CD4-positive, alpha-beta T cell treated with Interferon gamma for 1 hour (primary cell): ENCODE measurements at regions not wholly inside any gene's neighbourhood (a gene's known extent, or its start where the extent isn't known, plus 50 kb on each side); places are given as distances from the start of the nearest gene placed in this dataset.
"Not testable (repeated sequence)": the region's sequence is repeated elsewhere in the genome, so short reads cannot be mapped to it uniquely, and the experiment has no call there.

Experiments
- DNase-seq: peaks from one replicate; pipeline ENCODE4 v3.0.0-alpha.2; 2020

DNA sequence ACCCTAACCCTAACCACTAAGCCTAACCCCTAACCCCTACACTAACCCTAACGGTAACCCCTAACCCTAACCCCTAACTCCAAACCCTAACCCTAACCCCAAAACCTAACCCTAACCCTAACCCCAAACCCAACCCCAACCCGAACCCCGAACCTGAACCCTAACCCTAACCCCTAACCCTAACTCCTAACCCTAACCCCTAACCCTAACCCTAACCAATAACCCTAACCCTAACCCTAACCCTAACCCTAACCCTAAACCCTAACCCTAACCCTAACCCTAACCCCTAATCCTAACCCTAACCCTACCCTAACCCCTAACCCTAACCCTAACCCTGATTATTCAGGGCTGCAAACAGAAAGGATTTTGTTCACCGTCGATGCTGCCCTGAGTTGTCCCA lies 144.6 kb upstream of the DUSP22 start:
- DNase-seq: not testable (repeated sequence)

DNA sequence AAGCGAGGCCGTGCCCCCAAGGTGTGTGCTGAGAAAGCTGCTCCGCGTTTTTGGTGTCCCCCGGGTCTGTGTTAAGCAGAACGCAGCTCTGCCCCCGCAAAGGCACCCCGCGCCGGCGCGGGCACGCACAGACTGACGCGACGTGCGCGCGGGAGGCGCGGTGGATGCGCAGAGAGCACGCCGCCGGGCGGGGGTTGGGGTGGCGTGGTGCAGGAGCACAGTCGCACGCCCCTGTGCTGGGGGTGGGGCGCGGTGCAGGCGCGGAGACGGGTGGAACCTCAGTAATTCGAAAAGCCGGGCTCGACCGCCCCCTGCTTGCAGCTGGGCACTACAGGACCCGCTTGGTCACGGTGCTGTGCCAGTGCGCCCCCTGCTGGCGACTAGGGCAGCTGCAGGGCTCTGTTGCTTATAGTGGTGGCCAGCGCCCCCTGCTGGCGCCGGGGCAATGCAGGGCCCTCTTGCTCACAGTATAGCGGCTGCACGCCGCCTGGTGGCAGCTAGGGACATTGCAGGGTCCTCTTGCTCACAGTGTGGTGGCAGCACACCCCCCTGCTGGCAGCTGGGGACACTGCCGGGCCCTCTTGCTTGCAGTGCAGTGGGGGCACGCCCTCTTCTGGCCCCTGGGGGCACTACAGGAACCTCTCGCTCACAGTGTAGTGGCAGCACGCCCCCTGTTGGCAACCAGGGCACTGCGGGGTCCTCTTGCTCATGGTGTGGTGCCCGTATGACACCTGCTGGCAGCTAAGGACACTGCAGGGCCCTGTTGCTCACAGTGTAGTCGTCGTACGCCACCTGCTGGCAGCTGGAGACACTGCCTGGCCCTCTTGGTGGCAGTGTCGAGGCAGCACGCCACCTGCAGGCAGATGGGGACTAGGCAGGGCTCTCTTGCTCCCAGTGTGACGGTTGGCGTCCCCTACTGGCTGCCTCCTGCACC lies 144.0 kb upstream of the DUSP22 start:
- peak; percentile 71 for DNase-seq

GRCh38 chr6:150147-150546 lies 142.1 kb upstream of the DUSP22 start:
- DNase-seq: not testable (repeated sequence)

DNA sequence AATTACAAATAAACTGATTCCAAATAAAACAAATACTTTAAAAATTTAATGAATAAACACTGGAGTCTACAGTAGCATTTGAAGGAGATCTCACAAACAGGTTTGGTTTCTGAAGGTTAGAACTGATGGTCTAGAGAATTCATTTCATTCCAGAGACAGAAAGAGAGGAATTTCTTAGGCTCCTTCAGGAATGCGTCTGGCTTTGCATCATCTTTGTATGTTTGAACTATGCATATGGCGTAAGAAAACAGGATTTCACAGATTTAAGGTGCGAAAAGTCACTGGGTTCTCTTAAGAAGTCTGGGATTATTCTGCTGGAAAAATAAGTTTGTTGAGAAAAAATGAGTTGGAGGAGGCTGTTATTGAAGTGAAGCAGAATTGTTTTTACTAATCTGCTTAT lies 139.9 kb upstream of the DUSP22 start:
- DNase-seq: not testable (repeated sequence)

GRCh38 chr6:153026-153425 lies 139.3 kb upstream of the DUSP22 start:
- not testable (repeated sequence) for DNase-seq

DNA sequence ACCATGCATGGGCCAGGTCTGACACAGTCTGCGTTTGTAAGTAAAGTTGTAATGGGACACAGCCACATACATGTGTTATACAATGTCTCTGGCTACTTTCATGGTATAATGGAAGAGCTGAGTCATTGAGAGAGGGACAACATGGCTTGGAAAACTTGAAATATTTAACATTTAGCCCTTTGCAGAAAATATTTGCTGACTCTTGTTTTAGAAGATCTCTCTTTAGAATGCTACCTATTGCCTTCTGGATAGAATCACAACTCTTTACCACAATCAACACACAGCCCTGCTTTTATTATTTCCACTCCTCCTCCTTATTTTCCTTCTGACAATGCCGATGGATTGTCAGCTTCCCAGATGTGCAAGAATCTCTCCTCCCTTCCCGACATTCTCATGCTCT lies 138.4 kb upstream of the DUSP22 start:
- not testable (repeated sequence) for DNase-seq

GRCh38 chr6:154321-155092 lies 137.8 kb upstream of the DUSP22 start:
- not testable (repeated sequence) for DNase-seq

DNA sequence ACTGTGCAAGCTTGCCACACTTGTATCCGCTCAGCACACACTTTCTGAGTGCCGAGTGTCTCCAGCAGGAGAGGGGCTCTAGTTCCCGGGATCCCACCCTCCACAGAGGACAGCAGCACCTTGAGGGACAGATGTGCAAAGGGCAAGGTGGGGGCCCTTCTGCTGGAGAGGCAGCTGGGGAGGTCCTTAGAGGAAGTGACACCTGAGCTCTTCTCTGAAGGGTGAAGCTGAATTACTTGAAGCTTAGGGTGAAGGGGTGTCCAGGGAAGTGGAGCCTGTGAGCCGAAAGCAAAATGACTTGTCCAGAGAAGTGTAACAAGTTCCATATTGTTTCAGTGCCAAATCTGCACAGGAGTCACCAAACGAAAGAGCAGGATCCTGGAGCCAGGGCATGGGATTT lies 136.3 kb upstream of the DUSP22 start:
- no peak for DNase-seq

DNA sequence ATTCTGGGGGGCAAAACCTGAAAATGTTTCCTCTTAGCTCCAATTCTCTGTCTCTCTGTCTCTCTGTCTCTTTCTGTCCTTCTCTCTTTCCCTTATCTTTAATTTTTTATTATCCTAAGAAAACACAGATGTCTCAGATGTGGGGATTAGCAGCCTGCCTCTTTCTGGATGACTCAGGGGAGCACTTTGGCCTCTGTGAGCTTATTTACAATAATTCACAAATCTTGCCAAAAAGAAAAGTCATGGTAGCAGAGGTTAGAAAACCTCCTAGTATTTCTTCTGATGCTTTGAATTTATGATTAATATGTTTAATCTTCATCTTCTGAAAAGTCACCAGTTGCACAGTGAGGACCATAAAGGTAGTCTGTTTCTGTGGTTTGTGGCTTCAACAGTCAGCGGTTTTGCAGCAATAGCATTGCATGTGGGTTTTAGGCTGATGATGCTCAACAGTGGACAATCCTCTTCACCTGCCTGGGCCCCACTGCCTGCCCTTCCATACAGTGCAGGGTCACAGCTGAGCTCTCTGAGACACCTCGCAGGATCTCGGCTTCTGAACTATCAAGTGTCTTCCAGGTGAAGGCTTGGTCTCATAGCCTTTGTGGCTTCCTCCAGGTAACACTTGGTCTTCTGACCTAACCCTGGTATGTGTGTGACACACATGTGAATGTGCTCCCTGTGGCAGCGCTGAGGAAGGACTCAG lies 135.7 kb upstream of the DUSP22 start:
- DNase-seq: not testable (repeated sequence)

- DNase-seq: not testable (repeated sequence)
These were observed 135.1 kb upstream of the DUSP22 start for GRCh38 chr6:157176-157575.

DNA sequence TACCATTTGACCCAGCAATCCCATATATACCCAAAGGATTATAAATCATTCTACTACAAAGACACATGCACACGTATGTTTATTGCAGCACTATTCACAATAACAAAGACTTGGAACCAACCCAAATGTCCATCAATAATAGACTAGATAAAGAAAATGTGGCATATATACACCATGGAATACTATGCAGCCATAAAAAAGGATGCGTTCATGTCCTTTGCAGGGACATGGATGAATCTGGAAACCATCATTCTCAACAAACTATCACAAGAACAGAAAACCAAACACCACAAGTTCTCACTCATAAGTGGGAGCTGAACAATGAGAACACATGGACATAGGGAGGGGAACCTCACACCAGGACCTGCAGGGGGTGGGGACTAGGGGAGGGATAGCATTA lies 130.6 kb upstream of the DUSP22 start:
- not testable (repeated sequence) for DNase-seq

- no peak for DNase-seq
These were observed 127.6 kb upstream of the DUSP22 start for GRCh38 chr6:164720-165119.

- no peak for DNase-seq
These were observed 127.0 kb upstream of the DUSP22 start for GRCh38 chr6:165263-165662.

GRCh38 chr6:165906-166305 lies 126.4 kb upstream of the DUSP22 start:
- no peak for DNase-seq

DNA sequence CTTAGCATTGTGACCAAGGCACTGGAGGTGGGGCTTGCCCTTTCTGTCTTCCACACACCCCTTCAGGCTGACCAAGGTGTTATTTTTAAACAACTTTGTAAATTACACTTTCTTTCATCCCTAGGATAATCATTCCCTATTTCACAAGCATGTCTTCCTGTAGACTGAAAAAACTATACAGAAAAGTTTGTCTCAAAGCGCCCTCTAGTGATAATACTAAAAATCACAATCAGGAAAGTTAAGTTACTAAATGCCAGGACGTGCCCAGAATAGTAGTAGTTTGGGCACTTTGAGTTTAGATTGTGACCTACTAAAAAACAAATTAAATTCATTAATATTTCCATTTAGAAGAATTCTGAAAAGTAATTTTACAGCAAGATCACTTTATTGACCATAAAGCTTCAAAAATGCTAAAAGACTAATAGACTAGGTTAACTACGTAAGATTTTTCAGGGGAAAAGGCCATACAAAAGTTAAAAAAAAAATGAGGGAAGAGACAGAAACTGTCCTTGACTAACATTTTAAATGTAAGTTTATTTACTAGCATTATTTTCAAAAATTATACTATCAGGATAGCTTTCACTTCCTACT lies 123.3 kb upstream of the DUSP22 start:
- no peak for DNase-seq

GRCh38 chr6:174036-174435 lies 118.3 kb upstream of the DUSP22 start:
- no peak for DNase-seq

DNA sequence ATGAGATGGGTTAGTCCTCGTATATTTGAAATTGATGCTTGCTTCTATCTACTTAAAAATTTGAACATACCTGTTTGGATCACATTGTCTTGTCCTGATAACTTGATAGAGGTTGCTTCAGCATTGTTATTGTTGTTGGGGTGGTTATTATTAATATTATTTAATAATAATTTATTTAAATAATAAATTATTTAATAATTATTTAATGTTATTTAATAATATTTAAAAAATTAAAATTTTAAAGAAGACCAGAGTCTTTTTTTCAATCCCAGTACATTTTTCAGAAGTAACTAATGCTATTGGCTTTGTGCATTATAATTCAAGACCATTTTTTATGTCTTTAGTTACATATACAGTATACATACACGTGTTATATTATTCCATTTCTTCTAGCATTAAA lies 116.6 kb upstream of the DUSP22 start:
- DNase-seq: no peak

DNA sequence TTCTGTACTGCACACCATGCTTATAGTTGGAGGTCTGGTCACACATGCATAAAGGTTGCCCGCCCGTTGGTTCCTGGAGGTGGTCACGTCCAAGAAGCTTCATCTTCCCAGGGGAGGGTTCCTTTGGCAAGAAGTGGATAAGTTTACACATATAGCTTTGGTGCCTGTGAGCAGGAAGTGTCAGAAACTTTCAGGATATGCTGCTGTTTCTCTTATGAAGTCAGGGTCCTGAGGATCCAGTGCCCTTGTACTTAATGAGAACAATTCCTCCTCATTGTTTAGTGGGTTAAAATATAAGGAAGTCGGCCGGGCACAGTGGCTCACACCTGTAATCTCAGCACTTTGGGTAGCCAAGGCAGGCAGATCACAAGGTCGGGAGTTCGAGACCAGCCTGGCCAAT lies 115.5 kb upstream of the DUSP22 start:
- DNase-seq: no peak

GRCh38 chr6:178119-178518 lies 114.2 kb upstream of the DUSP22 start:
- no peak for DNase-seq

DNA sequence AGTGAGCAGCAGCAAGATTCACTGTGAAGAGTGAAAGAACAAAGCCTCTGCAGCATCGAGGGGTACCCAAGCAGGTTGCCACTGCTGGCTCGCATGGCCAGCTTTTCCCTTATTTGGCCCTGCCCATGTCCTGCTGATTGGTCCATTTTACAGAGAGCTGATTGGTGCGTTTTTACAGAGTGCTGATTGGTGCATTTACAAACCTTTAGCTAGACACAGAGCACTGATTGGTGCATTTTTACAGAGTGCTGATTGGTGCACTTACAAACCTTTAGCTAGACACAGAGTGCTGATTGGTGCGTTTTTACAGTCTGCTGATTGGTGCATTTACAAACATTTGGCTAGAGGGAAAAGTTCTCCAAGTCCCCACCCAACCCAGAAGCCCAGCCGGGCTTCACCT lies 113.4 kb upstream of the DUSP22 start:
- DNase-seq: not testable (repeated sequence)

- no peak for DNase-seq
These were observed 112.8 kb upstream of the DUSP22 start for GRCh38 chr6:179340-179950.

GRCh38 chr6:180091-180694 lies 112.1 kb upstream of the DUSP22 start:
- DNase-seq: not testable (repeated sequence)
